Esophagus muscularis mucosa (tissue), 4 donors: ENCODE measurements at regions not wholly inside any gene's neighbourhood (a gene's known extent, or its start where the extent isn't known, plus 50 kb on each side); places are given as distances from the start of the nearest gene placed in this dataset.
"Not testable (repeated sequence)": the region's sequence is repeated elsewhere in the genome, so short reads cannot be mapped to it uniquely, and the experiment has no call there.

Source experiments
- DNase-seq: peaks from one replicate; pipeline ENCODE4 v3.0.0-alpha.2; 2017; ENCODE audit errors: extremely low spot score
- H3K27ac ChIP-seq, 4 donors: fragments of 200-600 bp; sonication (generic); replicated peaks in 1 of 4; 1 replicate in 3 of 4; 2 replicates in 1 of 4; pipeline ENCODE4 v1.5.1; 2016 to 2019; ENCODE audit warnings: mild to moderate bottlenecking in 1 of 4
- H3K27me3 ChIP-seq, 4 donors: fragments of 200-600 bp; sonication (generic); one replicate each; pipeline versions ENCODE4 v1.5.1 to v1.6.0; 2016 to 2019
- H3K36me3 ChIP-seq, 4 donors: fragments of 200-600 bp; sonication (generic); one replicate each; pipeline ENCODE4 v1.5.1; 2016 to 2019
- H3K4me1 ChIP-seq, 4 donors: fragments of 200-600 bp; sonication (generic); one replicate each; pipeline ENCODE4 v1.5.1; 2016 to 2019
- H3K4me3 ChIP-seq, 4 donors: fragments of 200-600 bp; sonication (generic); 1 replicate in 2 of 4; 2 replicates in 2 of 4; pipeline ENCODE4 v1.5.1; 2016 to 2019; ENCODE audit warnings: mild to moderate bottlenecking in 4 of 4, moderate library complexity in 1 of 4
- H3K9me3 ChIP-seq, 4 donors: fragments of 200-600 bp; sonication (generic); 1 replicate in 3 of 4; 2 replicates in 1 of 4; pipeline ENCODE4 v1.5.1; 2016 to 2019
- CTCF ChIP-seq, 3 experiments: fragments of 200-600 bp in 2 of 3; fragments of 450-650 bp in 1 of 3; sonication (generic) in 2 of 3; IDR thresholded peaks; one replicate each; pipeline ENCODE4 v1.5.1; 2017 to 2019; ENCODE audit warnings: antibody characterized with exemption in 3 of 3, mild to moderate bottlenecking in 2 of 3, moderate library complexity in 1 of 3
- EP300 ChIP-seq: sonication (generic); formaldehyde crosslinking; IDR thresholded peaks from one replicate; pipeline ENCODE4 v1.6.1; 2017; ENCODE audit warnings: antibody characterized with exemption
- POLR2A ChIP-seq: fragments of 450-650 bp; IDR thresholded peaks from one replicate; pipeline ENCODE4 v1.6.1; 2017; ENCODE audit warnings: antibody characterized with exemption, moderate library complexity, mild to moderate bottlenecking, low read depth
- POLR2AphosphoS5 ChIP-seq, 2 donors: sonication (generic); formaldehyde crosslinking; IDR thresholded peaks; one replicate each; pipeline ENCODE4 v1.6.1; 2017; ENCODE audit warnings: antibody characterized with exemption in 2 of 2
- WGBS: methylation state at CpG from one replicate; pipeline ENCODE4 v1.1.5; 2018; 5-methylcytosine and 5-hydroxymethylcytosine counted together
- intact Hi-C: fragments of 100-400 bp; cut with DNase I; formaldehyde crosslinking; loops from one replicate; pipeline ENCODE4 v1.15.1; 2023

- DNase-seq: no peak
- intact Hi-C loops: no loop called here
- Histone ChIP-seq H3K27me3 (no peaks in the 10 kb centered on the region), H3K4me1 (peaks cover 0 to 36% (median 28%) of the 10 kb centered on the region in 4 donors), H3K27ac (no peak overlapping the region), H3K36me3 (no peaks in the 10 kb centered on the region), H3K9me3 (no peaks in the 10 kb centered on the region), H3K4me3 (no peak overlapping the region)
- TF ChIP-seq POLR2A: no peak
- WGBS: 71% methylated on average over 5 of the region's 5 CpGs
Measured at GRCh38 chr9:26669701-26670670, 222.6 kb downstream of the CAAP1 start.

GRCh38 chr9:26667882-26668281 lies 224.7 kb downstream of the CAAP1 start:
- H3K4me3 ChIP-seq: no peak overlapping the region
- no peaks in the 10 kb centered on the region for H3K36me3 ChIP-seq
- no peaks in the 10 kb centered on the region for H3K27me3 ChIP-seq
- intact Hi-C loops: no loop called here
- H3K4me1 ChIP-seq: peaks cover 0 to 36% (median 28%) of the 10 kb centered on the region in 4 donors
- no peak for DNase-seq
- 28% methylated on average over 1 of the region's 1 CpG for WGBS
- no peaks in the 10 kb centered on the region for H3K9me3 ChIP-seq
- TF ChIP-seq CTCF (IDR thresholded peaks at IDR 0.05) (no peak), POLR2A (no peak), EP300 (no peak), POLR2AphosphoS5 (IDR thresholded peaks at IDR 0.05) (no peak)
- H3K27ac ChIP-seq: no peak overlapping the region

- no peak for TF ChIP-seq CTCF (IDR thresholded peaks at IDR 0.05)
- TF ChIP-seq POLR2A: no peak
- no peak for TF ChIP-seq EP300
- no peak for TF ChIP-seq POLR2AphosphoS5 (IDR thresholded peaks at IDR 0.05)
- intact Hi-C loops: no loop called here
- H3K27ac ChIP-seq: no peak overlapping the region
- H3K4me1 ChIP-seq: peaks cover 0 to 36% (median 28%) of the 10 kb centered on the region in 4 donors
- H3K4me3 ChIP-seq: no peak overlapping the region
- no peaks in the 10 kb centered on the region for H3K27me3 ChIP-seq
- DNase-seq: no peak
- no peaks in the 10 kb centered on the region for H3K9me3 ChIP-seq
- WGBS: 35% methylated on average over 3 of the region's 3 CpGs
- H3K36me3 ChIP-seq: no peaks in the 10 kb centered on the region
Measured at GRCh38 chr9:26665666-26666065, 226.9 kb downstream of the CAAP1 start.

GRCh38 chr9:26664087-26664773 lies 228.4 kb downstream of the CAAP1 start:
- H3K36me3 ChIP-seq, DNase-seq, H3K4me3 ChIP-seq, intact Hi-C loops, H3K9me3 ChIP-seq, H3K27me3 ChIP-seq, H3K27ac ChIP-seq: not testable (repeated sequence)
- WGBS: 97% methylated on average over 16 of the region's 49 CpGs
- peaks cover 0 to 28% (median 20%) of the 10 kb centered on the region in 4 donors for H3K4me1 ChIP-seq

- no peaks in the 10 kb centered on the region for H3K9me3 ChIP-seq
- TF ChIP-seq POLR2AphosphoS5 (IDR thresholded peaks at IDR 0.05) (no peak), EP300 (no peak), POLR2A (no peak), CTCF (IDR thresholded peaks at IDR 0.05) (no peak)
- H3K27me3 ChIP-seq: no peaks in the 10 kb centered on the region
- no peak overlapping the region for H3K27ac ChIP-seq
- 44% methylated on average over 1 of the region's 1 CpG for WGBS
- intact Hi-C loops: no loop called here
- DNase-seq: no peak
- no peak overlapping the region for H3K4me3 ChIP-seq
- peaks cover 0 to 17% (median 8%) of the 10 kb centered on the region in 4 donors for H3K4me1 ChIP-seq
- no peaks in the 10 kb centered on the region for H3K36me3 ChIP-seq
Measured at GRCh38 chr9:26662476-26662875, 230.1 kb downstream of the CAAP1 start.
